HL-60 (cell line): ENCODE measurements at regions not wholly inside any gene's neighbourhood (a gene's known extent, or its start where the extent isn't known, plus 50 kb on each side); places are given as distances from the start of the nearest gene placed in this dataset.

Experiments used
- CTCF ChIP-seq: IDR thresholded peaks from one replicate; pipeline ENCODE4 v1.5.1; 2011; ENCODE audit warnings: low read length, control low read depth, inconsistent platforms; ENCODE audit not compliant: insufficient read depth
- POLR2AphosphoS5 ChIP-seq: IDR thresholded peaks from 2 replicates; pipeline ENCODE4 v1.6.1; 2012; ENCODE audit warnings: low read depth
- REST ChIP-seq: IDR thresholded peaks from 2 replicates; pipeline ENCODE4 v1.6.1; 2012; ENCODE audit warnings: low read depth; ENCODE audit not compliant: insufficient replicate concordance

- no peak for TF ChIP-seq POLR2AphosphoS5
- TF ChIP-seq CTCF, result no peak
- no peak for TF ChIP-seq REST
Measured at GRCh38 chr6:9933677-9934076, 481.2 kb downstream of the TFAP2A start.
